ENCODE measurements at regions not wholly inside any gene's neighbourhood (a gene's known extent, or its start where the extent isn't known, plus 50 kb on each side); places are given as distances from the start of the nearest gene placed in this dataset.

- DNase-seq (ENCODE audit: low read depth in 2 of 3, low spot score in 2 of 3), result no peak
Measured at GRCh38 chr11:104286129-104286528, 122.2 kb upstream of the PDGFD start.

- no peak for DNase-seq (ENCODE audit: low read depth in 2 of 3, low spot score in 2 of 3)
Measured at GRCh38 chr11:104279587-104279986, 115.6 kb upstream of the PDGFD start.

- no peak for DNase-seq (ENCODE audit: low read depth in 2 of 3, low spot score in 2 of 3)
Measured at GRCh38 chr11:104275992-104276391, 112.0 kb upstream of the PDGFD start.

- no peak for DNase-seq (ENCODE audit: low read depth in 2 of 3, low spot score in 2 of 3)
Measured at GRCh38 chr11:104260456-104260855, 96.5 kb upstream of the PDGFD start.

- no peak for DNase-seq (ENCODE audit: low read depth in 2 of 3, low spot score in 2 of 3)
Measured at GRCh38 chr11:104259121-104259610, 95.2 kb upstream of the PDGFD start.

GRCh38 chr11:104256525-104256924 is 92.6 kb upstream of the PDGFD start:
- DNase-seq (ENCODE audit: low read depth in 2 of 3, low spot score in 2 of 3), result no peak

GRCh38 chr11:104254347-104254746 is 90.4 kb upstream of the PDGFD start:
- peak in 1 of 3 experiments; percentile 6 for DNase-seq (ENCODE audit: low read depth in 2 of 3, low spot score in 2 of 3)

- DNase-seq (ENCODE audit: low read depth in 2 of 3, low spot score in 2 of 3), result no peak
Measured at GRCh38 chr11:104246590-104246989, 82.6 kb upstream of the PDGFD start.

GRCh38 chr11:104238916-104239315 is 75.0 kb upstream of the PDGFD start:
- no peak for DNase-seq (ENCODE audit: low read depth in 2 of 3, low spot score in 2 of 3)

- no peak for DNase-seq (ENCODE audit: low read depth in 2 of 3, low spot score in 2 of 3)
Measured at GRCh38 chr11:104225047-104225446, 61.1 kb upstream of the PDGFD start.

- no peak for DNase-seq (ENCODE audit: low read depth in 2 of 3, low spot score in 2 of 3)
Measured at GRCh38 chr11:104222464-104222863, 58.5 kb upstream of the PDGFD start.

- DNase-seq (ENCODE audit: low read depth in 2 of 3, low spot score in 2 of 3), result no peak
Measured at GRCh38 chr11:104221455-104221854, 57.5 kb upstream of the PDGFD start.

- DNase-seq (ENCODE audit: low read depth in 2 of 3, low spot score in 2 of 3), result no peak
Measured at GRCh38 chr11:104219096-104219495, 55.1 kb upstream of the PDGFD start.

- DNase-seq (ENCODE audit: low read depth in 2 of 3, low spot score in 2 of 3), result no peak
Measured at GRCh38 chr11:104214517-104214916, 50.6 kb upstream of the PDGFD start.

Data from activated CD8-positive, alpha-beta memory T cell treated with anti-CD3 and anti-CD28 coated beads for 48 hours (primary cell).